ENCODE measurements at regions not wholly inside any gene's neighbourhood (a gene's known extent, or its start where the extent isn't known, plus 50 kb on each side); places are given as distances from the start of the nearest gene placed in this dataset.

- H3K23ac ChIP-seq (ENCODE audit: low read length in 2 of 2) = no peak overlapping the region
- H3K27me3 ChIP-seq (ENCODE audit: control insufficient read depth in 1 of 2, insufficient read depth in 1 of 2, low read length in 2 of 2) = no peaks in the 10 kb centered on the region
- H2BK120ac ChIP-seq (ENCODE audit: low read depth, low read length) = peak overlapping the region; percentile 82
- no peak for DNase-seq
- H2BK15ac ChIP-seq (ENCODE audit: low read depth, poor library complexity, severe bottlenecking) = peak overlapping the region; percentile 68
- peak overlapping the region; percentile 70 for H4K91ac ChIP-seq (ENCODE audit: low read length)
- peaks cover 28% of the 10 kb centered on the region for H3K4me1 ChIP-seq (ENCODE audit: control insufficient read depth, insufficient read depth, low read depth, low read length)
- H3K79me1 ChIP-seq (replicated peaks; ENCODE audit: low read length, poor library complexity, severe bottlenecking) = no peaks in the 10 kb centered on the region
- H2AK5ac ChIP-seq (ENCODE audit: low read length, severe bottlenecking) = peak overlapping the region; percentile 90
- peak overlapping the region; percentile 79 to 80 for H3K18ac ChIP-seq (ENCODE audit: low read depth in 1 of 2, low read length in 2 of 2)
- H3K9ac ChIP-seq (ENCODE audit: low read length) = peak overlapping the region; percentile 79
- no peak overlapping the region for H3K4me2 ChIP-seq (ENCODE audit: low read length, poor library complexity, severe bottlenecking)
- peak overlapping the region; percentile 66 for H4K8ac ChIP-seq (ENCODE audit: low read length)
- H2BK12ac ChIP-seq (ENCODE audit: low read length in 2 of 2) = peak overlapping the region; percentile 31 to 92
- H3K27ac ChIP-seq (ENCODE audit: low read length, poor library complexity, severe bottlenecking) = peak overlapping the region; percentile 78
- H3K9me3 ChIP-seq (ENCODE audit: control insufficient read depth, low read length) = no peaks in the 10 kb centered on the region
- H3K36me3 ChIP-seq (ENCODE audit: control insufficient read depth in 1 of 2, insufficient read depth in 2 of 2, low read depth in 1 of 2, low read length in 2 of 2) = no peaks in the 10 kb centered on the region
- peak overlapping the region; percentile 42 to 80 for H3K4ac ChIP-seq (ENCODE audit: low read depth in 1 of 2, low read length in 2 of 2)
- 94% methylated on average over 10 of the region's 10 CpGs for whole genome bisulfite sequencing
- H3K14ac ChIP-seq (ENCODE audit: low read length in 2 of 2) = peak overlapping the region in 1 of 2 experiments; percentile 13
- H2BK5ac ChIP-seq (ENCODE audit: low read depth, low read length, poor library complexity, severe bottlenecking) = peak overlapping the region; percentile 36
- H3K4me3 ChIP-seq (ENCODE audit: insufficient read depth in 1 of 2, low read depth in 1 of 2, low read length in 2 of 2) = peak overlapping the region in 1 of 2 experiments; percentile 56
- H2AFZ ChIP-seq (ENCODE audit: low read depth, low read length) = no peak overlapping the region
Measured at GRCh38 chr15:99443056-99443756, 122.6 kb upstream of the MEF2A start.

- Histone ChIP-seq H3K79me1 (replicated peaks; ENCODE audit: low read length, poor library complexity, severe bottlenecking) (no peaks in the 10 kb centered on the region), H3K4me2 (ENCODE audit: low read length, poor library complexity, severe bottlenecking) (no peak overlapping the region), H2BK120ac (ENCODE audit: low read depth, low read length) (no peak overlapping the region), H3K9ac (ENCODE audit: low read length) (no peak overlapping the region), H3K23ac (ENCODE audit: low read length in 2 of 2) (no peak overlapping the region), H3K4ac (ENCODE audit: low read depth in 1 of 2, low read length in 2 of 2) (peak overlapping the region in 1 of 2 experiments; percentile 47), H3K27me3 (ENCODE audit: control insufficient read depth in 1 of 2, insufficient read depth in 1 of 2, low read length in 2 of 2) (no peaks in the 10 kb centered on the region), H3K36me3 (ENCODE audit: control insufficient read depth in 1 of 2, insufficient read depth in 2 of 2, low read depth in 1 of 2, low read length in 2 of 2) (no peaks in the 10 kb centered on the region), H2AFZ (ENCODE audit: low read depth, low read length) (no peak overlapping the region), H3K27ac (ENCODE audit: low read length, poor library complexity, severe bottlenecking) (no peak overlapping the region), H3K9me3 (ENCODE audit: control insufficient read depth, low read length) (no peaks in the 10 kb centered on the region), H3K18ac (ENCODE audit: low read depth in 1 of 2, low read length in 2 of 2) (peak overlapping the region; percentile 5 to 72), H2BK5ac (ENCODE audit: low read depth, low read length, poor library complexity, severe bottlenecking) (no peak overlapping the region), H4K8ac (ENCODE audit: low read length) (no peak overlapping the region), H2AK5ac (ENCODE audit: low read length, severe bottlenecking) (peak overlapping the region; percentile 43), H3K14ac (ENCODE audit: low read length in 2 of 2) (peak overlapping the region in 1 of 2 experiments; percentile 53), H3K4me3 (ENCODE audit: insufficient read depth in 1 of 2, low read depth in 1 of 2, low read length in 2 of 2) (no peak overlapping the region), H3K4me1 (ENCODE audit: control insufficient read depth, insufficient read depth, low read depth, low read length) (peaks cover 24% of the 10 kb centered on the region), H2BK15ac (ENCODE audit: low read depth, poor library complexity, severe bottlenecking) (no peak overlapping the region), H2BK12ac (ENCODE audit: low read length in 2 of 2) (peak overlapping the region; percentile 38 to 89), H4K91ac (ENCODE audit: low read length) (peak overlapping the region; percentile 11)
- WGBS = 90% methylated on average over 13 of the region's 13 CpGs
- DNase-seq = no peak
Measured at GRCh38 chr15:99443768-99444446, 121.9 kb upstream of the MEF2A start.

GRCh38 chr15:99445272-99445850 is 120.4 kb upstream of the MEF2A start:
- Histone ChIP-seq H3K14ac (ENCODE audit: low read length in 2 of 2) (no peak overlapping the region), H3K27ac (ENCODE audit: low read length, poor library complexity, severe bottlenecking) (no peak overlapping the region), H4K8ac (ENCODE audit: low read length) (no peak overlapping the region), H2AK5ac (ENCODE audit: low read length, severe bottlenecking) (no peak overlapping the region), H3K9ac (ENCODE audit: low read length) (no peak overlapping the region), H2AFZ (ENCODE audit: low read depth, low read length) (no peak overlapping the region), H3K23ac (ENCODE audit: low read length in 2 of 2) (no peak overlapping the region), H2BK5ac (ENCODE audit: low read depth, low read length, poor library complexity, severe bottlenecking) (no peak overlapping the region), H3K79me1 (replicated peaks; ENCODE audit: low read length, poor library complexity, severe bottlenecking) (no peaks in the 10 kb centered on the region), H3K9me3 (ENCODE audit: control insufficient read depth, low read length) (no peaks in the 10 kb centered on the region), H3K4me3 (ENCODE audit: insufficient read depth in 1 of 2, low read depth in 1 of 2, low read length in 2 of 2) (no peak overlapping the region), H3K4ac (ENCODE audit: low read depth in 1 of 2, low read length in 2 of 2) (no peak overlapping the region), H3K4me1 (ENCODE audit: control insufficient read depth, insufficient read depth, low read depth, low read length) (peaks cover 24% of the 10 kb centered on the region), H3K36me3 (ENCODE audit: control insufficient read depth in 1 of 2, insufficient read depth in 2 of 2, low read depth in 1 of 2, low read length in 2 of 2) (no peaks in the 10 kb centered on the region), H3K27me3 (ENCODE audit: control insufficient read depth in 1 of 2, insufficient read depth in 1 of 2, low read length in 2 of 2) (no peaks in the 10 kb centered on the region), H2BK15ac (ENCODE audit: low read depth, poor library complexity, severe bottlenecking) (no peak overlapping the region), H3K4me2 (ENCODE audit: low read length, poor library complexity, severe bottlenecking) (no peak overlapping the region), H4K91ac (ENCODE audit: low read length) (no peak overlapping the region), H3K18ac (ENCODE audit: low read depth in 1 of 2, low read length in 2 of 2) (no peak overlapping the region), H2BK12ac (ENCODE audit: low read length in 2 of 2) (no peak overlapping the region), H2BK120ac (ENCODE audit: low read depth, low read length) (no peak overlapping the region)
- 90% methylated on average over 9 of the region's 10 CpGs for WGBS
- no peak for DNase-seq

Measured in mesenchymal stem cell (in vitro differentiated cells and primary cell).